ENCODE measurements at regions not wholly inside any gene's neighbourhood (a gene's known extent, or its start where the extent isn't known, plus 50 kb on each side); places are given as distances from the start of the nearest gene placed in this dataset.
A peak's percentile ranks its signal among the peaks of the same experiment; 100 is the strongest.

- no peak for TF ChIP-seq CTCF (IDR thresholded peaks at IDR 0.05; ENCODE audit: low read depth, low read length, missing control alignments)
- DNase-seq (ENCODE audit: extremely low read depth, low read depth) = no peak
- H3K4me3 ChIP-seq (replicated peaks; ENCODE audit: low read depth, low read length) = no peak overlapping the region
Measured at GRCh38 chr6:132932588-132932987, 118.2 kb downstream of the RPS12 start.

- DNase-seq (ENCODE audit: extremely low read depth, low read depth) = no peak
- no peak overlapping the region for H3K4me3 ChIP-seq (replicated peaks; ENCODE audit: low read depth, low read length)
- no peak for TF ChIP-seq CTCF (IDR thresholded peaks at IDR 0.05; ENCODE audit: low read depth, low read length, missing control alignments)
Measured at GRCh38 chr6:132933090-132933489, 118.7 kb downstream of the RPS12 start.

GRCh38 chr6:132934496-132934895, 120.1 kb downstream of the RPS12 start:
- no peak for DNase-seq (ENCODE audit: extremely low read depth, low read depth)
- TF ChIP-seq CTCF (IDR thresholded peaks at IDR 0.05; ENCODE audit: low read depth, low read length, missing control alignments) = no peak
- H3K4me3 ChIP-seq (replicated peaks; ENCODE audit: low read depth, low read length) = no peak overlapping the region

- no peak overlapping the region for H3K4me3 ChIP-seq (replicated peaks; ENCODE audit: low read depth, low read length)
- no peak for DNase-seq (ENCODE audit: extremely low read depth, low read depth)
- TF ChIP-seq CTCF (IDR thresholded peaks at IDR 0.05; ENCODE audit: low read depth, low read length, missing control alignments) = no peak
Measured at GRCh38 chr6:132936646-132937045, 122.3 kb downstream of the RPS12 start.

- DNase-seq (ENCODE audit: extremely low read depth, low read depth) = no peak
- no peak overlapping the region for H3K4me3 ChIP-seq (replicated peaks; ENCODE audit: low read depth, low read length)
- TF ChIP-seq CTCF (IDR thresholded peaks at IDR 0.05; ENCODE audit: low read depth, low read length, missing control alignments) = peak; percentile 60
Measured at GRCh38 chr6:132937466-132937906, 123.1 kb downstream of the RPS12 start.

GRCh38 chr6:132948889-132949288, 134.5 kb downstream of the RPS12 start:
- DNase-seq (ENCODE audit: extremely low read depth, low read depth) = no peak
- H3K4me3 ChIP-seq (replicated peaks; ENCODE audit: low read depth, low read length) = no peak overlapping the region
- no peak for TF ChIP-seq CTCF (IDR thresholded peaks at IDR 0.05; ENCODE audit: low read depth, low read length, missing control alignments)

- no peak for TF ChIP-seq CTCF (IDR thresholded peaks at IDR 0.05; ENCODE audit: low read depth, low read length, missing control alignments)
- DNase-seq (ENCODE audit: extremely low read depth, low read depth) = no peak
- no peak overlapping the region for H3K4me3 ChIP-seq (replicated peaks; ENCODE audit: low read depth, low read length)
Measured at GRCh38 chr6:132950566-132950965, 136.2 kb downstream of the RPS12 start.

Data from HFF-Myc (cell line).